NCI-H82 treated with DMSO at 0.1 percent for 48 hours (cell line): ENCODE measurements at regions not wholly inside any gene's neighbourhood (a gene's known extent, or its start where the extent isn't known, plus 50 kb on each side); places are given as distances from the start of the nearest gene placed in this dataset.
"Not testable (repeated sequence)": the region's sequence is repeated elsewhere in the genome, so short reads cannot be mapped to it uniquely, and the experiment has no call there.

Experiments
- DNase-seq: peaks from one replicate; lab custom pipeline; 2025; ENCODE audit not compliant: unreplicated experiment; lab: John Stamatoyannopoulos, UW

DNA sequence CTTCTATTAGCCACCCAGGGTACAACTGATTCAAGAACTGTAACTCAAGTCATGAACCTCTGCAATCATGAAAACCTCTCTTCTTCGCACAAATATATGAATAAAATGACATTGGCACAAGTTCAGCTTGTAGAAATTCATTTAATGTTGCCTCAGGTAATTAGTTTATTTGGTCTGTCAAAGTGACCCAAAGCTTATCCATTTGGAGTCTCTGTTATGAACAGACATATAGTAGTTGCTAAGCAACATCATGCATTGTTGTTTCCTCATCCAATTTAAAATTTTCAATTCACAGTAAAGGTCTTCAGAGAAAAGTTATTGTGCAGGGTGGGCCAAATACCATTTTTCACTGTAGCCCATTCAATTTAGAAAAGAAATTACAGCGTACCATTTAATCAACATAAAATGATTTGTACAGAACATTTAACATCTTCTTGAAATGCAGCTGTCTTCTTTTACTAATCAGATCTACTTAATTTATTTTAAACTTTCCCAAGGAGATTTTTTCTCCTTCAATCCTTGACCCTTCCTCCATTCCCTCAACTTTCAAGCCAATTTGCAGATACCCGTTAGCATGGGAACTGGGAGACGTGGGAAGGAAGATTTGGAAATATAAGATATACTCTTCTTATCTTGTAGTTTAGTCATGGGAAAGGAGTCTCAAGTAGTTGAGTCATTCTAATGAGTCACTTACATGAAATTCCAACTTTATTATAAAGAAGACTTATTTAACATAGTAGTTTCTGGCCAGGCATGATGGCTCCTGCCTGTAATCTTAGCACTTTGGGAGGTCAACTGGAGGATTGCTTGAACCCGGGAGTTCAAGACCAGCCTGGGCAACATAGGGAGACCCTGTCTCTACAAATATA is 231.3 kb downstream of the ATPSCKMT start:
- DNase-seq: no peak

GRCh38 chr5:10017786-10018185 is 231.9 kb downstream of the ATPSCKMT start:
- DNase-seq: no peak

DNA sequence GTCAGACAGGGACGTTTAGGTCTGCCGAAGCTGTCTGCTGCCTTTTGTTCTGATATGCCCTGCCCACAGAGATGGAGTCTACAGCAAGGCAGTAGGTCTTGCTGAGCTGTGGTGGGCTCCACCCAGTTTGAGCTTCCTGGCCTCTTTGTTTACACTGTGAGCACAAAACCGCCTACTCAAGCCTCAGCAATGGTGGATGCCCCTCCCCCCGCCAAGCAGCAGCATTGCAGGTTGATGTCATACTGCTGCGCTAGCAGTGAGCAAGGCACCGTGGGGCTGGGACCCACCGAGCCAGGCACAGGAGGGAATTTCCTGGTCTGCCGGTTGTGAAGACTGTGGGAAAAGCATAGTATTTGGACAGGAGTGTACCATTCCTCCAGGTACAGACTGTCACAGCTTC is 233.1 kb downstream of the ATPSCKMT start:
- DNase-seq: not testable (repeated sequence)

- not testable (repeated sequence) for DNase-seq
Observed at GRCh38 chr5:10015681-10016080, 234.0 kb downstream of the ATPSCKMT start.

DNA sequence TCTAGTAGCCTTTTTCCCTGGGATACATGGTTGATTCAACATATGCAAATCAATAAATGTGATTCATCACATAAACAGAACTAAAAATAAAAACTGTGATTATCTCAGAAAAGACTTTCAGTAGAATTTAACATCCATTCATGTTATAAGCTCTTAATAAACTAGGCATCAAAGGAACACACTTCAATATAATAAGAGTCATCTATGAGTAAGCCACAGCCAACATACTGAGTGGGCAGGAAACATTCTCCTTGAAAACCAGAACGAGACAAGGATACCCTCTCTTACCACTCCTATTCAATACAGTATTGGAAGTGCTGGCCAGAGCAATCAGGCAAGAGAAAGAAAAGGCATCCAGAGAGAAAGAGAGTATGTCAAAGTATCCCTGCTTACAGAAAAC is 239.9 kb downstream of the ATPSCKMT start:
- DNase-seq: no peak

- DNase-seq: no peak
Observed at GRCh38 chr5:9987101-9987500, 262.6 kb downstream of the ATPSCKMT start.

DNA sequence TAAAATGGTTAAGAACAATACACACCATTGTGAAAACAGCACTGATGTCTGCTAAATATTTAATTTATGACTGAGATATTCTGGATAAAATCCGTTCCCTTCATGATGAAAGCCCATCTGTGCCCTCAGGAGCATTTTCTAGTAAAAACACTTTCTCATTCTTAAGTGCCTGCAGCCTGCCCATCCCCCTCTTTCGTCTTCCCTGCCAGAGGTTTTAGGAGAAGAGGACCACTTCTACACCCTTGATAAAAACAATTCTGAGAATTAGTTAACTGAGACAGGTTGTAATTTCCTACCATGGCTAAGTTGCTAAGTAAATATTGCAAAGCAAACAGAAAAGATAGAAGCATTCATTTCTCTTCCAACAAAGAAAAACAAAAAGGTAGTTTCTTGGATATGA is 272.6 kb downstream of the ATPSCKMT start:
- no peak for DNase-seq

DNA sequence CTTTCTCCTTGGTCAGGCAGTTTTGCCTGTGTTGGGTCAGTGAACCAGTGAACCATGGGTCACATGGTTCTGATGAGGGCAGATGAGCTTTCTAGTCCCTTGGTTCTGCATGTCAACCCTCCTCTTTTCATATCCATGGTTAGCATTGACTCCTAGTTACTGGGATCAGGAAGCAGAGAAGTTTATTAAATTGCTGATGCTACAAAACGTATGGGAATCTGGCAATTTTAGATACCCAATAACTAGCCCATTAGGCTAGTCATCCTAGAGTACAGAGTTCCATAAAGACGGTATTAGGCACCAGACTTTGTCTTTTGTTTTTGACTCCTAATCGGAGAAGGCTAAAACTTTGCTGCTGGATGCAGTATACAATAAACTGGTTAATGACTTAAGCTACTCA is 273.1 kb downstream of the ATPSCKMT start:
- DNase-seq: no peak

GRCh38 chr5:9972059-9972458 is 277.6 kb downstream of the ATPSCKMT start:
- DNase-seq: no peak

DNA sequence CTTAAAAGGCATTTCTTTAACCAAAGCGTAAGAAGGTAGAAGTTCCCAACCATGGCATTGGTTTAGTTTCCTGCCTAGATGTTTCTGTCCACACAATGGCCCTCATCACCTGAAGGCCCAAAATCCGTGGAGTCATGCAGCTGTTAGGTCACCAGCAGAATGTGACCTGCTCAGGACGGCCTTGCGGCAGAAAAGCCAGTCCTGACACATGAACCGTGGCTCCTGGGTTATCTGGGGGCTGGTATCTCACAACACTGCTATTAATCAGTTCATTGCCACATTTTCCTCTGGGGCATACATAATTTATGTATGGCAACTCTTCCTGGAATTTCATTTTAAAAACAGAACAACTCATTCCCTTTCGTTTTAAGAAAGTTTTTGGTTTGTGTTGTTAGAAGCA is 278.4 kb downstream of the ATPSCKMT start:
- no peak for DNase-seq

- no peak for DNase-seq
Observed at GRCh38 chr5:9958914-9959313, 290.8 kb downstream of the ATPSCKMT start.

DNA sequence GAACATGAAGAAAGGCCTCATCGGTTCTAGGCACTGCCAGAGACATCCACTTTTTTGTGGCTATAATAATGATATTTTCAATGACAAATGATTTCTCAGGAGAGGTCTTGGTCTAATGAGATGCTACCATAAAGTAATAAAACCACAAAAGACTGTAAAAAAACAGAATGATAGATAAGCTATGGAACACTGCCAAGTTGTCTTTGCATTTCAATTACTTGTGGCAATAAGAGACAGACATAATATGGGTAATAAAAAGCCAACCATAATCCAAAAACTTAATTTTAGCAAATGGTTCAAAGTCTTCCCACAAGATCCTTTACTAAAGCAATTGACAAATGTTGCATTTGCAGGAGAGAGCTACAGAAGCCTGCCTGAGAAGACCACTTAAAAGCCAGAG is 292.5 kb downstream of the ATPSCKMT start:
- no peak for DNase-seq

DNA sequence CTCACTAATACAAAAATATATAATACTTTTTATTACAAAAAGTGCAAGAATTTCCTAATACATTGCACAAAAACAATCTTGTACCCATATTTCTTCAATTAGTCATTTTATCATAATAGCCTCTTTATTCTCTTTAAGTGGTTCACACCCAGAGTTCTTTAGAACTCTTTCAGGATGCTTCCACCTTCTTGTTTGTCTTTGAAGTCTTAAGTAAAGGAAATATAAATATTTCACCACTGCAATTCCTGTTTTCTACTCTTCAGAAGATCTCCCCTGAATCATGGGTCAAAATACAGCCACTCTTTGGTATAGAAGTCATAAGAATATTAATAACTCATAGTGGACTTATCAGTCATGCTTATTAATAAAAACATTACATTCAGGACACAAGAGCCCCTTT is 293.0 kb downstream of the ATPSCKMT start:
- DNase-seq: no peak

DNA sequence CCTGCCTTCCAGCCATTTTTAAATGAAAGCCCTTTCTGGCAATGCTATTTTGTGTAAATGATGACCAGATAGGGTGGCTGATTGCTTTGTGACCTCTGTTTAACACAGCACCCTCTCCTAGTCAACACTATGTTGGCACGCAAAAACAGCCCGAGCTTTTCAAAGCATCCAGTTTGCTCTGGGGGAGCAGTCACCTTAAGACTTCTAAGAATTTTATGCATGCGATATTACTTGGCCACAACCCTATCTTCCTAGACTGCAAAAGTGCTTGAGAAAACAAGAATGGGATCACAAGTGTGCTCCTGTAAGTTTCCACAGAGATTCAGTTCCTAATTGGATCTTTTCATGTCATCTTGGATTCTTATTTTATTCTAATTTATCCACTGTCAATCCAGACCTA is 294.1 kb downstream of the ATPSCKMT start:
- DNase-seq: no peak

GRCh38 chr5:9954869-9955268 is 294.8 kb downstream of the ATPSCKMT start:
- no peak for DNase-seq

- DNase-seq: no peak
Observed at GRCh38 chr5:9953691-9954090, 296.0 kb downstream of the ATPSCKMT start.

GRCh38 chr5:9951865-9952516 is 297.7 kb downstream of the ATPSCKMT start:
- no peak for DNase-seq

DNA sequence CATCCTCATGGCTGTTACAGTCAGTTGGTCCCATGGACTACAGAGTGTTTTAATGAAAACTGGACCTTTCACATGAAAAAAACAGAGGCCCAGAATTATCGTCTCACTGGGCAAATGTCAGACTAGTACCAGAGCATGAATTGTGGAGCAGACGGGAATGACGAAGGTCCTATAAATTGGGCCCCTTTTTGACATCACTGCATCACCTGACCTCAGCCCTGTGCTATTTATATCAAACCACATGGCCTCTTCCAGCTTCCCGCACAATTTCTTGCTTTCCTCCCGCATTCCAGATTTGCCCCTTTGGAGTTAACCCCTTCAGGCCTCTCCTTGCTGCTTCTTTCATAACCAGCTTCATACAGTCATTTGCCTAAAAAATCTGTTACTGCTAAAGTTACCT is 301.7 kb downstream of the ATPSCKMT start:
- DNase-seq: no peak

DNA sequence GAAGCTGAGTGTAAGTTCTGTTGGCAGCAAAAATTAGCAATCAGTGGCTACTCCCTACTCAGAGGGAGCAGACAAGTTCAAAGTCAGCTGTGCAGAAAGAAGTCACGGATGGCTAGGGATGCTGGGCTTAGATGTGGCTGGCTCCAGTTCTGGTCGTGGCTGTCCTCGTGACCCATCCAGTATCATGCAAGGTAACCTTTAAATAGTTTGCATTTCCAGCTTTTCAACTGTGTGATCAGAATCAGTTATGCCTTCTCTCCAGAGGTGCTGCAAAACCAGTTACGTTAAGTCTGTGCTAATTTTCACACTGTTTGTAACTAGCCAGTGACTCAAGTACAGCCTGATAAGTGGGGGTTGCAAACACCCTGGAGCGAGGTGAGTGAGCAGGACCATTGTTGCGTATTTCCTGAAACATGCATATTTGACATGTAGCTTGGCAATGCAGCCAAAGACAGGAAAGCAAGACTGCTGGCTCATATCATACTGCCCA is 302.4 kb downstream of the ATPSCKMT start:
- no peak for DNase-seq

GRCh38 chr5:9932770-9933169 is 302.6 kb upstream of the TAS2R1 start:
- DNase-seq: peak; percentile 19

DNA sequence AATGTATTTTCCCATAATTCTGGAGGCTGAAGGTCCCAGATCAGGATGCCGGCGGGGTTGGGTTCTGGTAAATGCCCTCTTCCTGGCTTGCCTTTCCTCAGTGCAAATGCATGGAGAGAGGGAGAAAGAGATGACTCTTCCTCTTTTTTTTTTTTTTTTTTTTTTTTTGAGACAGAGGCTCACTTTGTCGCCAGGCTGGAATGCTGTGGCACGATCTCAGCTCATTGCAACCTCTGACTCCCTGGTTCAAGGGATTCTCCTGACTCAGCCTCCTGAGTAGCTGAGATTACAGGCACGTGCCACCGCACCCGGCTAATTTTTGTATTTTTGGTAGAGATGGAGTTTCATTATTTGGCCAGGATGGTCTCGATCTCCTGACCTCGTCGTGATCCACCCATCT is 300.0 kb upstream of the TAS2R1 start:
- DNase-seq: no peak

GRCh38 chr5:9928326-9928725 is 298.2 kb upstream of the TAS2R1 start:
- no peak for DNase-seq
